Activated T-cell treated with anti-CD3 and anti-CD28 coated beads, Interleukin-2, amount 50 U/mL, for 24 hours (primary cell): ENCODE measurements at regions not wholly inside any gene's neighbourhood (a gene's known extent, or its start where the extent isn't known, plus 50 kb on each side); places are given as distances from the start of the nearest gene placed in this dataset.
"Not testable (repeated sequence)": the region's sequence is repeated elsewhere in the genome, so short reads cannot be mapped to it uniquely, and the experiment has no call there.

Experiments used
- DNase-seq: peaks from one replicate; pipeline ENCODE4 v3.0.0-alpha.2; 2020
- H3K27ac Mint-ChIP-seq: 2 replicates; pipeline ENCODE4 v1.8.0; 2020; ENCODE audit warnings: mild to moderate bottlenecking, mixed read lengths
- H3K27me3 Mint-ChIP-seq: 2 replicates; pipeline ENCODE4 v1.8.0; 2020; ENCODE audit warnings: mixed read lengths
- H3K36me3 Mint-ChIP-seq: 2 replicates; pipeline ENCODE4 v1.8.0; 2020; ENCODE audit warnings: low read depth, mixed read lengths
- H3K4me1 Mint-ChIP-seq: 2 replicates; pipeline ENCODE4 v1.8.0; 2020; ENCODE audit warnings: low read depth, mixed read lengths
- H3K4me3 Mint-ChIP-seq: 2 replicates; pipeline ENCODE4 v1.8.0; 2020; ENCODE audit warnings: mild to moderate bottlenecking, moderate library complexity, mixed read lengths
- H3K9me3 Mint-ChIP-seq: 2 replicates; pipeline ENCODE4 v1.8.0; 2020; ENCODE audit warnings: mixed read lengths

DNA sequence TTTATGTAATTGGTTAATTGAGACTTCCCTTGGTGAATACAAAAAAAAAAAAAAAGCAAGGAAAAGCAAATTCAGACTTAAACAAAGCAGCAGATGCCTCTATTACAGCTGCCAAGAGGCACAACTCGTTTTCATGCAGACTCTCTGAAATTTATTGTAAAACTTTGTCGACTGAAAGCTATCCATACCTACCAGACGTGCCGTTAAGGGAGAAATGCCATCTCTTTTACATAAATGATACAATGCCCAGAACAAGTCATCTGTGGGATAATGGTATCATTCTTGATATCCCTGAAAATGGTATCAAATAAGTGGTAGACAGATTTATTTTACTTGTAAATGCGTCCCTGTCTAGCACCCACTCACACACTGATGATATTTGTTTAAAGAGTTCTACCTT is 724.2 kb downstream of the NSUN3 start:
- Mint-ChIP-seq H3K36me3 (no peaks in the 10 kb centered on the region), H3K9me3 (peaks cover 7% of the 10 kb centered on the region), H3K27me3 (no peaks in the 10 kb centered on the region), H3K27ac (no peak overlapping the region), H3K4me1 (no peaks in the 10 kb centered on the region), H3K4me3 (no peak overlapping the region)
- DNase-seq: no peak

DNA sequence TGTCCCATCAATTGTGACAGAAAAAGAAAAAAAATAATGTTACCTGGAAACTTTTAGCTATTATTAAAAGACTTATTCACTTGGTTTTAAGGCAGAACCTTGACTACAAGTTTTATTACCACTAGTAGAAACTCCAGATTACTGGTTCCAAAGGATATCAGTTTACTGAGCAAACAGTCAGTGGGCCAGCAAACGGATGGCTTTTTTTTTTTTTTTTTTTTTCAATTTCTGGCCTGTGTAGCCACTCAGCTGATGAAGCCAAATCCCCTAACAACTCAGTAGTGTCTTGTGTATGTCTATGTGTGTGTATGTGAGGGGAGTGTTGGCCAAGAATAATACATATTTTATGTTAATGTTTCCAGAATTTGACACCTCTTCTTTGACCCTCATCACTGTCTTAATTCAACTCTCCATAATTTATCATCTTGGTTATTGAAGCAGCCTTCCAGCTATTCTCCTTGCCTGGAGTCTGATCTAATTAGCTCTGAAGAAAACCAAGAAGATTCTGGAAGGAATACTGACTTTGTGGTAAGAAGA is 724.9 kb downstream of the NSUN3 start:
- no peaks in the 10 kb centered on the region for H3K27me3 Mint-ChIP-seq
- no peaks in the 10 kb centered on the region for H3K36me3 Mint-ChIP-seq
- no peaks in the 10 kb centered on the region for H3K4me1 Mint-ChIP-seq
- no peak for DNase-seq
- H3K4me3 Mint-ChIP-seq: no peak overlapping the region
- H3K27ac Mint-ChIP-seq: no peak overlapping the region
- H3K9me3 Mint-ChIP-seq: peaks cover 11% of the 10 kb centered on the region

DNA sequence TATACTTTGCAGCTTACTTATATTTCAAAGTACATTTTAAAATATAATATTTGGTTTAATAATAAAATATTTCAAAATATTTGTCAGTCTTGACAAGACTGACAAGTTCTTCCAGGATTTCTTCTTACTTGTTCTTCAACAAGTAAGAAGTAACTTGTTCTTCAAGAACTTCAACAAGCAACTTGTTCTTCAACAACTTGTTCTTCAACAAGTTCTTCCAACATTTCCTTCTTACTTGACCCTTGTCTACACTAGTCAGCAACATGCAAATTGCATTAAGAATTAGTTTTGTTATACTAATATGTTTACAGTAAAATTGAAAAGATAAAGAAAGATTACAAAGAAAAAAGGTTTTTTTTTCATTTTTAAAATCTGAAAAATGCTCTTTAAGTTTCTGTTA is 731.7 kb downstream of the NSUN3 start:
- no peak overlapping the region for H3K4me3 Mint-ChIP-seq
- no peak for DNase-seq
- H3K9me3 Mint-ChIP-seq: peaks cover 14% of the 10 kb centered on the region
- no peaks in the 10 kb centered on the region for H3K4me1 Mint-ChIP-seq
- H3K27me3 Mint-ChIP-seq: no peaks in the 10 kb centered on the region
- no peak overlapping the region for H3K27ac Mint-ChIP-seq
- no peaks in the 10 kb centered on the region for H3K36me3 Mint-ChIP-seq

DNA sequence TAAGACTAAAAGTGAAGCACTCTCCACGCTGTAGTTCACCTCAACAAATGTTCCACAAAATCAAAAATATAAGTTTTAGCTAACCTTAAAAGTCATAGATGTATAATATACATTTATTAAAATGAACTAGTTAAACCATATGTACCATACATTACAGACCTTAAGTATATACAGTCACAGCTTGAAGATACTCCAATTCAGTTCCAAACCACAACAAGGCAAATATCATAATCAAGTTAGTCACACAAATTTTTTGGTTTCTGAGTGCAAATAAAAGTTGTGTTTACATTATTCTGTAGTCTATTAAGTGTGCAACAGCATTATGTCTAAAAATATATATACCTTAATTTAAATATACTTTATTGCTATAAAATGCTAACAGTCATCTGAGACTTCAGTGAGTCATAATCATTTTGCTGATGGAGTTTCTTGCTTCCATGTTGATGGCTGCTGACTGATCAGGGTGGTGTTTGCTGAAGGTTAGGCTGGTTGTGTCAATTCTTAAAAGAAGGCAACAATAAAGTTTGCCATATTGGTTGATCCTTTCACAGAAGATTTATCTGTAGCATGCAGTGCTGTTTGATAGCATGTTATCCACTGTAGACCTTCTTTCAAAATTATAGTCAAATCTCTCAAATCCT is 736.7 kb downstream of the NSUN3 start:
- Mint-ChIP-seq H3K27ac (no peak overlapping the region), H3K9me3 (no peaks in the 10 kb centered on the region), H3K27me3 (no peaks in the 10 kb centered on the region), H3K36me3 (no peaks in the 10 kb centered on the region), H3K4me1 (no peaks in the 10 kb centered on the region), H3K4me3 (no peak overlapping the region)
- no peak for DNase-seq

DNA sequence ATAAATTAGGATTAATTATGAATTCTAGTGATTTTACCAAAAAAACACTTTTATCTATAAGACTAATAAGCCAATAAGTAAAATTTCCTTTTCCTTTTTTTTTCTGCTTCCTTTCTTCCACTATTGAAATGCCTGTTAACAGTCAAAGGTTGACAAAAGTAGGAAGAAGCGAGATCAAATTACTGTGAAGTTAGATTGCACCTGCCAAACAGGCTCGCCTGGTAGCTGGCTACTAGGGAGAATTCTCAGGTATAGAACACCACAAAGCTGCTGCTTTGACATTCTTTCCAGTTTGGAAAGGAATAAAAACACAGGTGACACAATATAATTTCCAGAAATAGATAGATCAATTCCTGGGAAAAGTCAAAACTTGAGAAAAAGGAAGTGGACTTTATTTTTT is 749.0 kb downstream of the NSUN3 start:
- Mint-ChIP-seq H3K4me3 (no peak overlapping the region), H3K36me3 (no peaks in the 10 kb centered on the region), H3K27me3 (no peaks in the 10 kb centered on the region), H3K27ac (no peak overlapping the region), H3K4me1 (no peaks in the 10 kb centered on the region), H3K9me3 (peaks cover 3% of the 10 kb centered on the region)
- DNase-seq: no peak

DNA sequence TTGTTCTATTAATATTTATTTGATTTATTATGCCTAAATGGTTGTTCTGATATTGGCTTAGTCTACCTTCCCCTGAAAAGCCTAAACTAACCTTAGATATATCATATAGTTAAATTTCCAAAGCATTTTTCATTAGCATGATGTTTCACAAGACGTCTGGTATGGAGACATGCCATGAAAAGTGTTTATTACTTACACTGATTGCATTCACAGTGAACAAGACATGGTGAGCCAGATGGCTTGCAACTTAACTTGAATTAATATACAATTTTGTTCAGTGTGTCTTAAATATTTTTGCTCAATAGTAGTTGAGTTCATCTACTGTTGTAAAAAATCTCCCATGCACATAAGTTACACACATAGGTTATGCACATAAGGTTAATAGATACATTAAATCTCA is 758.4 kb downstream of the NSUN3 start:
- Mint-ChIP-seq H3K4me1 (no peaks in the 10 kb centered on the region), H3K36me3 (no peaks in the 10 kb centered on the region), H3K4me3 (no peak overlapping the region), H3K27ac (no peak overlapping the region), H3K9me3 (peaks cover 10% of the 10 kb centered on the region), H3K27me3 (no peaks in the 10 kb centered on the region)
- no peak for DNase-seq

DNA sequence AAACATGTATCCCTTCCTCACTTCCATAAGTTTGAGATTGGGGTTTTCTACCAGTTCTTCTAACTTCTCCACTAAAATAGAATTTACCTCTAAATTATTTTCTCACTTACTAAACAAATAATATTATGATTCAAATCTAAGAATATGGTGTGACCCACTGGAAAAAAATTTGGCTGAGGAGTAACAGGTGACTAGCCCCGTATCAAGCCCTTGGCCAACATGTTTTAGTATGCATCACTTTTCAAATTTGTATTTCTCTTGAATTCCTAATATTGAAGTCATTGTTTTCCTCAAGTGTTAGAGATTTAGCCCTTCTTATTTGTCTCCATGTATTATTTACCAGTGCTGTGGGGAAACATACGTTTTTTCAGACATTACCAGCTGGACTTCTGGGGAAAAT is 759.4 kb downstream of the NSUN3 start:
- H3K4me1 Mint-ChIP-seq: no peaks in the 10 kb centered on the region
- no peak overlapping the region for H3K4me3 Mint-ChIP-seq
- no peak for DNase-seq
- H3K36me3 Mint-ChIP-seq: no peaks in the 10 kb centered on the region
- H3K27me3 Mint-ChIP-seq: no peaks in the 10 kb centered on the region
- peaks cover 10% of the 10 kb centered on the region for H3K9me3 Mint-ChIP-seq
- H3K27ac Mint-ChIP-seq: no peak overlapping the region

DNA sequence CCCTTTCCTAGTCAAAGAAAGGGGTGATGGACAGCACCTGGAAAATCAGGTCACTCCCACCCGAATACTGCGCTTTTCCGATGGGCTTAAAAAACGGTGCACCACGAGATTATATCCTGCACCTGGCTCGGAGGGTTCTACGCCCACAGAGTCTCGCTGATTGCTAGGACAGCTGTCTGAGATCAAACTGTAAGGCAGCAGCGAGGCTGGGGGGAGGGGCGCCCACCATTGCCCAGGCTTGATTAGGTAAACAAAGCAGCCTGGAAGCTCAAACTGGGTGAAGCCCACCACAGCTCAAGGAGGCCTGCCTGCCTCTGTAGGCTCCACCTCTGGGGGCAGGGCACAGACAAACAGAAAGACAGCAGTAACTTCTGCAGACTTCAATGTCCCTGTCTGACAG is 783.4 kb downstream of the NSUN3 start:
- H3K4me1 Mint-ChIP-seq, H3K9me3 Mint-ChIP-seq, H3K4me3 Mint-ChIP-seq, H3K27ac Mint-ChIP-seq, H3K36me3 Mint-ChIP-seq, DNase-seq, H3K27me3 Mint-ChIP-seq: not testable (repeated sequence)

DNA sequence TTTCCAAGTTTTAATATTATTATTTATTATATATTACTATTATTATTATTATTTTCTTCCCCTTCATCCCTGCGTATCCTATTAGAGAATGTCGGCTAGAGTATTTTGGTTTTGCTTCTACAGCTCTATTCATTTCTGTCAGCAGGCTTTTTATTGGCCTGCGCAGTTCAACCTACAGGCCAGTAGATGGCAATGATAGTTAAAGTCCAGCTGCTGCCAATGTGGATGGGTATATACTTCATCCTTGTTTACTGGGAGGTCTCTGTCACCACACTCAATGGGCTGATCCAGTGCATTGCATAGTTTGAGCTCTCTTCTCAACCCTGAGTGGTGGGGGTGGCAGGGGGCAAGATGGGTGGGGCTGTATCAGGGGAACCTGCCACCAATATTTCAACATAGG is 799.8 kb downstream of the NSUN3 start:
- Mint-ChIP-seq H3K36me3 (no peaks in the 10 kb centered on the region), H3K27me3 (no peaks in the 10 kb centered on the region), H3K4me3 (no peak overlapping the region), H3K9me3 (peaks cover 36% of the 10 kb centered on the region), H3K27ac (no peak overlapping the region), H3K4me1 (no peaks in the 10 kb centered on the region)
- DNase-seq: no peak

DNA sequence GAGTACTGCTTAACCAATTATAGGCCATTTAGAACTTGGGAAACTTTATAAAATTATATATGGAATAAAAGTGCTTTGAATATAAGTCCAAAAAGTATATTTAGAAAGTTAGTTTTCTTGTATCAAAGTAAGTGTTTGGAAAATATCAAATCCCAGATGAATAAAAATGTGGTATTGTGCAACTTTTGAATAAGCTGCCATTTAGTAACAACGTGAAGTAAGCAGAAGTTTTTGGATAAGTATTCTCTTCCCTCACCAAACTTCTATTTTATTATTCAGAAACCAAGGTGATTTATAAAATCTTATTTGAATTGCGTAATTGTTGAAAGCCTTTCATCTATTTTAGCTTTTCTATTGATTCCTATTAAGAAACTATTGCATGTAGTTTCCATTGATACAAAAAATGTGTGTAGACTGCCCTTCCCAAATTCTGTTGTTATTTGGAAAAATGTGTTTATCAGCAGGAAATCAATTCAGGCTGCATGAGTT is 806.2 kb downstream of the NSUN3 start:
- Mint-ChIP-seq H3K4me1 (no peaks in the 10 kb centered on the region), H3K36me3 (no peaks in the 10 kb centered on the region), H3K27me3 (no peaks in the 10 kb centered on the region), H3K27ac (no peak overlapping the region), H3K9me3 (peaks cover 11% of the 10 kb centered on the region), H3K4me3 (no peak overlapping the region)
- no peak for DNase-seq

DNA sequence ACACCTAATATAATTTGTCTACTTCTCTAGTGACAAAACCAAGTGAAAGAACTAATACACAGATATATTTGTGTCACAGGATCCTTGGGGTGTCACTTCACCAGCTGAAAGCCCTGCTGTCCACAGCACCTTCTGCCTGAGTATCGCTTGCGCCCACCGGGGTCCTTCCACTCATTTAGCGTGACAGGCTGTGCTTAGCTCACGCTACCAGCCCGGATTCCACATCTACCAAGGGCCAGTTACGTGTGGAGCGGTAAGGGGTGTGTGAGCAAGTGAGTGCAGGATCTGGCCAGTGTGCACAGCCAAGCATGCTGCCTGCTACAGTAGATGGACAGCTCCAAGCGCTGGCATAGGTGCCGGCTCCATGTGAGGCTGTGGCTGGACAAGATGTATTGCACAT is 810.9 kb downstream of the NSUN3 start:
- H3K9me3 Mint-ChIP-seq: peaks cover 10% of the 10 kb centered on the region
- H3K4me3 Mint-ChIP-seq: no peak overlapping the region
- H3K36me3 Mint-ChIP-seq: no peaks in the 10 kb centered on the region
- DNase-seq: no peak
- no peak overlapping the region for H3K27ac Mint-ChIP-seq
- H3K4me1 Mint-ChIP-seq: no peaks in the 10 kb centered on the region
- no peaks in the 10 kb centered on the region for H3K27me3 Mint-ChIP-seq

DNA sequence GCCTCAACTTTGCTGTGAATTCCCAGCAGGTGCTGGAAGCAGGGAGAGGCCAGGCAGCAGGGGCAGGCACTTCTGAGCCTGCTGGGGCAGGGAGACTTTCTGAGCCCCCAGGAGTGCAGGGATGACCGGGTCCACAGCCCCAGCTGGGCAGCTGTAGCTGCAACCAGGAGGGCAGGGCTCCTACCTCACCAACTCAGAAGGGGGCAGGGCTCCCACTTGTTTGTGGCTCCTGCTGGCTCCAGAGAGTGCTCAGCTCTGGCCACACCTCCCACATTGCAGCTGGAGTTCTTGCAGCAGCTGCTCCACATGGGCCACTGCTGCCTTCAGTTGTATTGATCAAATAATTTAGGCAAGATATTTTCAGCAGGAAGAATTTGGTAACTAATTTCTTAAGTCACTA is 812.3 kb downstream of the NSUN3 start:
- no peaks in the 10 kb centered on the region for H3K4me1 Mint-ChIP-seq
- H3K27me3 Mint-ChIP-seq: no peaks in the 10 kb centered on the region
- H3K27ac Mint-ChIP-seq: no peak overlapping the region
- DNase-seq: no peak
- no peaks in the 10 kb centered on the region for H3K36me3 Mint-ChIP-seq
- peaks cover 10% of the 10 kb centered on the region for H3K9me3 Mint-ChIP-seq
- no peak overlapping the region for H3K4me3 Mint-ChIP-seq

DNA sequence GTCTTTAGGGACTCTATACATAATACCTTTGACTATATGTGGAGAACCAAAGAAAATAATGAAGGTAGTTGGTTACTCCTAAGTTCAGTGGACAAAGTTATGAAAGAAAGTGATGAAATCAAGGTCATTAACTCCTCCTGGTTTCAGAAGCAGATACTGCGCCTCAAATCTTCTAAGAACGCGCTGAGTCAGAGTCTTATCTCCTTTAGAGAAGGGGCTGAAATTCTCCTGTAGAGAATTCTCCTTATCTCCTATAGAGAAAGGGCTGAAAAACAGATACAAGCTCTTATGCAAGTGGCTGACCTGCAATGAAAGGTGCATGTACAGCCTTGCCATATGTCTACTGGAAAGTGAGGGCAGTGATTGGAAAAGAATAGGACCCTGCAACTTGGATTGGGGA is 824.2 kb downstream of the NSUN3 start:
- DNase-seq: no peak
- no peaks in the 10 kb centered on the region for H3K4me1 Mint-ChIP-seq
- no peaks in the 10 kb centered on the region for H3K27me3 Mint-ChIP-seq
- H3K9me3 Mint-ChIP-seq: peaks cover 10% of the 10 kb centered on the region
- H3K27ac Mint-ChIP-seq: no peak overlapping the region
- H3K4me3 Mint-ChIP-seq: no peak overlapping the region
- H3K36me3 Mint-ChIP-seq: no peaks in the 10 kb centered on the region

DNA sequence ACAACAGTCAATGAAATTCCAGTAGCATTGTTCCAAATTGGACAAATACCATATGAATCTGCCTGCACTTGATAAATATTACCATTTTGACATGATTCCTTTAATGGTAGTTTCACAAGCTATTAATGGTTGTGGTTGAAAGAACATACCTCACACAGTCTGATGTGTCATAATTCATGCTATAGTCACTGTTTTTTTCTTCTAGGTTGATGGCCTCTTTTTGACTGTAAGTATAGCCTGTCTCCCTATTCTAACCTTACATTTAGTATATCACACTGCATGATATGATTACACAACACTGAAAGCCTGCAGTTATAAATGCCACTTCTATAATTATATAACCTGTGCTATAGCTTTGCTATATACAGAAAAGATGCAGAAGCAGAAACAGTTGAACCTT is 834.1 kb downstream of the NSUN3 start:
- Mint-ChIP-seq H3K9me3 (peaks cover 9% of the 10 kb centered on the region), H3K36me3 (no peaks in the 10 kb centered on the region), H3K4me1 (no peaks in the 10 kb centered on the region), H3K4me3 (no peak overlapping the region), H3K27ac (no peak overlapping the region), H3K27me3 (no peaks in the 10 kb centered on the region)
- no peak for DNase-seq

DNA sequence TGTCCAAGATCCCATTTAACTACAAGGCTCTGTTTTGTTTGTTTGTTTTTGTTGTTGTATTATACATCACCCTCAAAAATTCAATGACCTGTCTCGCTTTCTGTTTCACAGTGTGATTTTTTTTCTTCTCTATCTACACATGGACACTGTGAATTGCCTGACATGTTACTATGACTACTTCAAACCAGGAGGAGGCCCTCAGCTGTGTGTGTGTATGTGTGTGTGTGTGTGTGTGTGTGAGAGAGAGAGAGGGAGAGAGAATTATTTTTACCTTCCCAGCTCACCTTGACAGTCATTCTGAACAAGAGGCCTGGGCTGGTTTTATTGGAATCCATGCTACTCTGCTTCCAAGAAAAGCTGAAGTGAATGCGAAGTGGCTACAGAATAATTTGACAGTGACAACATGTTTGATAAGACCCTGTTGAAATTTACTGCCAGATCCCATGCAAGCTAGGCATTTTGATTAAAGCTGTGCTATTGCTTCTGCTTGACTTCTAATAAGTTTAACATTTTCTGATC is 841.4 kb downstream of the NSUN3 start:
- Mint-ChIP-seq H3K27ac (no peak overlapping the region), H3K9me3 (peaks cover 4% of the 10 kb centered on the region), H3K36me3 (no peaks in the 10 kb centered on the region), H3K27me3 (no peaks in the 10 kb centered on the region), H3K4me3 (no peak overlapping the region), H3K4me1 (no peaks in the 10 kb centered on the region)
- no peak for DNase-seq

DNA sequence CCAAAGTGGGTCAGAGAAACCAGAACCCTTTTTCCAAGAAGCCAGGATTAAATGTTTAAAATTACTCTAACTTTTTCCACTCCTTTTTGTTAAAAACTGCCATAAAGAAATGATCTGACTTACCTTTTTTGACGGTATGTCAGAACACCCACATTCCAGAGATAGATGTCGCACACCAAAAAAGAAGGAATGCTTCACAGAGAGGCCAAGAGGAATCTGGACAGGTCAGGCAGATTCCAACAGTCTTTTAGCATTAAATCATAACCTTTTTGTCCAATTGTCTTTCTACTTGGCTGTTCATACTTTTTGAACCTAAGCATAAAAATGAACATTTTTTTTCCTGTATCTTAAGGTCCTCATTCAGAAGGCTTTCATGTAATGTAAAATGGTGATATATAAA is 846.9 kb downstream of the NSUN3 start:
- no peak for DNase-seq
- Mint-ChIP-seq H3K4me3 (no peak overlapping the region), H3K4me1 (no peaks in the 10 kb centered on the region), H3K27ac (no peak overlapping the region), H3K27me3 (no peaks in the 10 kb centered on the region), H3K9me3 (peaks cover 7% of the 10 kb centered on the region), H3K36me3 (no peaks in the 10 kb centered on the region)
